ENCODE measurements at regions not wholly inside any gene's neighbourhood (a gene's known extent, or its start where the extent isn't known, plus 50 kb on each side); places are given as distances from the start of the nearest gene placed in this dataset.
A peak's percentile ranks its signal among the peaks of the same experiment; 100 is the strongest.

DNA sequence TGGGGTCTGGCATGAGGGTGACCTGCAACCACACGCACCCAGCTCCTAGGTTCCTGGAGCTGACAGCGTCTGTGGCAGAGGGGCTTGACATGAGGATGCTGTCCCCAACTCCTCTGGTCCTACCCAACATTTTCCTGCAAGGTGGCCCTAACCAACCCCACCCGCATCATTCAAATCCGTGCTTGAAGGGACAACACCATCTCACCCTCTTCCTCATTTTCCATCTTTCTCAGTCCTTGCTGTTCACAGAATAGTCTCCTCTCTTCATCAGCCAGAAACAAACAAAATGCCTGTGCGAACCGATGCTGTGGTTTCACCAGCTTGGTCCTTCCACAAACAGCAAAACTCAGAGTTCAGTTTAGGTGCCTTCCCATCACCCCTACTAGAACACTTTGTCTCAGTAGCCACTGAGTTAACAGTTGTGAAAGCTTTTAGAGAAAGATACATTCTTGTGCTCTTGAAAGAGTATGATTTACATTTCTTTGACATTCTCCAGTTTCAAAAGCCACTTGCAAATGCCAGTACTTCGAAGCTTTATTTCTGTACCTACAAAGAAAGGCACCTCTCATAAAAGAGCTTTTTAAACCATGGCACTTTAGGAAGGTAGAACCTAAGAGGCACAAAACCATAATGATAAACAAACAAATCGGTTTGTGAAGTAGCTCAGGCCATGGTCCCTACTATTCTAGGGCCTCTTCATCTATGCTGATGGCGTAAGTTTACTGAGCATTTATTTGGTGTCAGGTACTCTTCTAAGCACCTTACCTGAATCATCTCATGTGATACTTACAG, 360.1 kb downstream of the SHQ1 start:
- H3K9me3 ChIP-seq, result no peaks in the 10 kb centered on the region
- peaks cover 3 to 13% of the 10 kb centered on the region in 2 donors for H3K4me1 ChIP-seq
- in situ Hi-C loops (cut with MboI; ENCODE audit: low sequenced_read_pairs in 4 of 4) (no loop called here), intact Hi-C loops (cut with DNase I; ENCODE audit: low total_unique reads) (no loop called here)
- no peaks in the 10 kb centered on the region for H3K27me3 ChIP-seq
- no peak for DNase-seq
- ATAC-seq, result no peak
- TF ChIP-seq, protein P1, sequence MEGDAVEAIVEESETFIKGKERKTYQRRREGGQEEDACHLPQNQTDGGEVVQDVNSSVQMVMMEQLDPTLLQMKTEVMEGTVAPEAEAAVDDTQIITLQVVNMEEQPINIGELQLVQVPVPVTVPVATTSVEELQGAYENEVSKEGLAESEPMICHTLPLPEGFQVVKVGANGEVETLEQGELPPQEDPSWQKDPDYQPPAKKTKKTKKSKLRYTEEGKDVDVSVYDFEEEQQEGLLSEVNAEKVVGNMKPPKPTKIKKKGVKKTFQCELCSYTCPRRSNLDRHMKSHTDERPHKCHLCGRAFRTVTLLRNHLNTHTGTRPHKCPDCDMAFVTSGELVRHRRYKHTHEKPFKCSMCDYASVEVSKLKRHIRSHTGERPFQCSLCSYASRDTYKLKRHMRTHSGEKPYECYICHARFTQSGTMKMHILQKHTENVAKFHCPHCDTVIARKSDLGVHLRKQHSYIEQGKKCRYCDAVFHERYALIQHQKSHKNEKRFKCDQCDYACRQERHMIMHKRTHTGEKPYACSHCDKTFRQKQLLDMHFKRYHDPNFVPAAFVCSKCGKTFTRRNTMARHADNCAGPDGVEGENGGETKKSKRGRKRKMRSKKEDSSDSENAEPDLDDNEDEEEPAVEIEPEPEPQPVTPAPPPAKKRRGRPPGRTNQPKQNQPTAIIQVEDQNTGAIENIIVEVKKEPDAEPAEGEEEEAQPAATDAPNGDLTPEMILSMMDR (IDR thresholded peaks at IDR 0.05 in 4 of 5, conservative IDR thresholded peaks at IDR 0.05 in 1 of 5), result no peak
- no peak for TF ChIP-seq POLR2A (IDR thresholded peaks at IDR 0.05)
- no peaks in the 10 kb centered on the region for H3K36me3 ChIP-seq
- H3K27ac ChIP-seq, result peak overlapping the region in 1 of 4 donors; percentile 67
- no peak overlapping the region for H3K4me3 ChIP-seq

DNA sequence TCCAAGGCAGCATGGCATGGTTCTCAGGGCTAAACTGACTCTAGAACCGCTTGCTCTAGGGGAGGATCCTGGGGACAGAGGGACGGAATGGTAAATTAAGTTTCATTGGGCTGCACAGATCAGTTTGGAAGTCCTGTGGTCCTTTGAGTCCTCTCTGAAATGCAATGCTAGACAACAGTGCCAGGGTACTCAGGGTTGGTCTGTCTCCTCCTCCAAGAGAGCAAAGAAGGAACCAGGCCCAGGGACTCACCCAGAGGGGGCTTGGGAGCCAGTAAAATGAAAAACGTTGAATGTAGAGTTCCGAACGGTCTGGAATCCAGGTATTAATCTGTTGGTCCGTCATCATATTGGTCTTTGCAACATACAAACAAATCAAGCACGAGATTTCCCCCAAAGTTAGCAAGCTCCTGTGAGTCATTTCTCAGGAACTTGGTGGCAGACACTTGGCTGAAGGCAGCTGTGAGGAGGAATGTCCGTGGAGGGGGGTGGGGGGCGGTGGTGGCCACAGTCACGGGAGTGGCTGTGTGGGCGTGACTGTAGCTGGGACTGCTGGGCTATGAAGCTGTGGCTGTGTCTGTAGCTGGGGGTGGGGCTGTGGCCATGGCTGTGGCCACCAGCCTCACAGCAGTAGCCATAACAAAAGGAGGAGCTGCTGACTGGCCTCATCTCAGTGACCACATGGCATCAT, 361.0 kb downstream of the SHQ1 start:
- peak; percentile 52 to 80 for DNase-seq
- in situ Hi-C loops (cut with MboI; ENCODE audit: low sequenced_read_pairs in 4 of 4) (no loop called here), intact Hi-C loops (cut with DNase I; ENCODE audit: low total_unique reads) (no loop called here)
- TF ChIP-seq POLR2A (IDR thresholded peaks at IDR 0.05), result no peak
- TF ChIP-seq, protein P1 (IDR thresholded peaks at IDR 0.05 in 4 of 5, conservative IDR thresholded peaks at IDR 0.05 in 1 of 5), result no peak
- H3K27ac ChIP-seq, result peak overlapping the region in 3 of 4 donors; percentile 16 to 67 (median 37)
- no peaks in the 10 kb centered on the region for H3K36me3 ChIP-seq
- peak; percentile 43 to 53 for ATAC-seq
- H3K4me1 ChIP-seq, result peaks cover 9 to 19% of the 10 kb centered on the region in 2 donors
- H3K4me3 ChIP-seq, result no peak overlapping the region
- H3K9me3 ChIP-seq, result no peaks in the 10 kb centered on the region
- no peaks in the 10 kb centered on the region for H3K27me3 ChIP-seq

DNA sequence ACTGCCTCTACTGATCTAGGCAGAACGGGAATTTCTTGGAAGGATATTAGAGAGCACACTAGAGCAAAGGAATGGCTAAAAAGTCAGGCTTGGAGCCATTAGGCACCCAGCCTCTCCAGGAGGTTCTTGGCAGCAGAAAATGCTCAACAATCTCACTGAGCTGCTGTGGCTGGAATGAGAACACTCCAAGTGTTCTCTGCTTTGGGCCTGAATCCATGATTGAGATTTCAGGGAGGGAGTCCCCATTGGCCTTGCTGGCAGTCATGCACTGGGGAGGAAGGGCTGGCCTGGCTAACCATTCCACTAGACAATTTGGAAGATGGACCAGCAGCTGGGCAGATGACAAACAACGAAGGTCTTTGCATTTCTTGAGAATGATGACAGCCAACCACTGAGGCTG, 362.6 kb downstream of the SHQ1 start:
- H3K4me3 ChIP-seq, result no peak overlapping the region
- ATAC-seq (no peak), DNase-seq (peak; percentile 10 to 28)
- intact Hi-C loops (cut with DNase I; ENCODE audit: low total_unique reads), result no loop called here
- no peaks in the 10 kb centered on the region for H3K36me3 ChIP-seq
- in situ Hi-C loops (cut with MboI; ENCODE audit: low sequenced_read_pairs in 4 of 4), result no loop called here
- H3K9me3 ChIP-seq, result no peaks in the 10 kb centered on the region
- no peak overlapping the region for H3K27ac ChIP-seq
- TF ChIP-seq, protein P1 (IDR thresholded peaks at IDR 0.05 in 4 of 5, conservative IDR thresholded peaks at IDR 0.05 in 1 of 5), result no peak
- TF ChIP-seq POLR2A (IDR thresholded peaks at IDR 0.05), result no peak
- H3K4me1 ChIP-seq, result peaks cover 12 to 23% of the 10 kb centered on the region in 2 donors
- H3K27me3 ChIP-seq, result no peaks in the 10 kb centered on the region

DNA sequence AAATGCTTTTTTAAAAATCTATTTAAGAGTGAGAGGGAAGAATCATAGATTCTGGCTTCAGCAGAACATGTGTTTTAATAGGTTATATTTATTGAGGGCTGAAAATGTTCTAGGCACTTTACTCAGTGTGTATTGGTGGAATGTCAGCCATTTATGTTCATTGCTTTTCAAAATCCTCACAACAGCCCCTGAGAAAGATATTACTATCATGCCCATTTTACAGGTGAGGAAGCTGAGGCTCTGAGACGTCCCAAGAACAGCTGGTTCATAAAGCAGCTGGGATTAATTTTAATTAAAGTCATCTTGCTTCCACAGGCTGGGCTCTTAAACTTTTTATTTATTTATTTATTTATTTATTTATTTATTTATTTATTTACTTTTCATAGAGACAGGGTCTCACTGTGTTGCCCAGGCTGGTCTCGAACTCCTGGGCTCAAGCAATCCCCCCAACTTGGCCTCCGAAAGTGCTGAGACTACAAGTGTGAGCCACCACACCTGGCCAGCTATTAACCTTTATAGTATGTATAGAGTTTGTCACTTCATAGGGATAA, 364.6 kb downstream of the SHQ1 start:
- no peaks in the 10 kb centered on the region for H3K9me3 ChIP-seq
- H3K4me3 ChIP-seq, result peak overlapping the region in 2 of 4 donors; percentile 23 to 45
- H3K27ac ChIP-seq, result peak overlapping the region; percentile 75 to 83 (median 79)
- in situ Hi-C loops (cut with MboI; ENCODE audit: low sequenced_read_pairs in 4 of 4) (no loop called here), intact Hi-C loops (cut with DNase I; ENCODE audit: low total_unique reads) (loop anchor here (2.0 to 5.0 kb wide), 2 partner anchors 37 to 339 kb away; partner anchors contain the start of gene RYBP)
- no peak for TF ChIP-seq POLR2A (IDR thresholded peaks at IDR 0.05)
- TF ChIP-seq, protein P1 (IDR thresholded peaks at IDR 0.05 in 4 of 5, conservative IDR thresholded peaks at IDR 0.05 in 1 of 5), result no peak
- H3K27me3 ChIP-seq, result no peaks in the 10 kb centered on the region
- ATAC-seq (no peak), DNase-seq (no peak)
- H3K4me1 ChIP-seq, result peaks cover 12 to 23% of the 10 kb centered on the region in 2 donors
- no peaks in the 10 kb centered on the region for H3K36me3 ChIP-seq

Data from gastrocnemius medialis (tissue), 4 donors.